SK-N-SH treated with all-trans-retinoic acid at 6 μM for 48 hours (cell line): ENCODE measurements at regions not wholly inside any gene's neighbourhood (a gene's known extent, or its start where the extent isn't known, plus 50 kb on each side); places are given as distances from the start of the nearest gene placed in this dataset.

Experiments
- ATAC-seq: fragments of 200-7000 bp; cut with Tn5 transposase; 3 replicates; pipeline ENCODE4 v1.9.1; 2020; ENCODE audit warnings: mild to moderate bottlenecking, moderate library complexity
- ESRRG ChIP-seq: fragments of 250-450 bp; sonication (Bioruptor Pico); IDR thresholded peaks from 2 replicates; pipeline ENCODE4 v1.6.1; 2021; ENCODE audit warnings: mild to moderate bottlenecking
- GLIS3 ChIP-seq: fragments of 250-450 bp; sonication (Bioruptor Pico); IDR thresholded peaks from 2 replicates; pipeline ENCODE4 v1.5.0; 2020; ENCODE audit warnings: mild to moderate bottlenecking, moderate library complexity
- ISL1 ChIP-seq: fragments of 250-450 bp; sonication (Bioruptor Pico); IDR thresholded peaks from 2 replicates; pipeline ENCODE4 v2.1.2; 2022; ENCODE audit warnings: mild to moderate bottlenecking, moderate library complexity
- OSR1 ChIP-seq: fragments of 250-450 bp; sonication (Bioruptor Pico); IDR thresholded peaks from 2 replicates; pipeline ENCODE4 v1.8.0; 2022; ENCODE audit warnings: moderate library complexity, mild to moderate bottlenecking, inconsistent platforms
- PPARA ChIP-seq: fragments of 250-450 bp; sonication (Bioruptor Pico); IDR thresholded peaks from 2 replicates; pipeline ENCODE4 v1.5.0; 2020; ENCODE audit warnings: mild to moderate bottlenecking, borderline replicate concordance
- RARB ChIP-seq: fragments of 250-450 bp; sonication (Bioruptor Pico); IDR thresholded peaks from 2 replicates; pipeline ENCODE4 v1.8.0; 2021; ENCODE audit warnings: mild to moderate bottlenecking, moderate library complexity
- SNAI2 ChIP-seq: fragments of 250-450 bp; sonication (Bioruptor Pico); IDR thresholded peaks from 2 replicates; pipeline ENCODE4 v1.5.0; 2020; ENCODE audit warnings: mild to moderate bottlenecking, moderate library complexity
- TCF4 ChIP-seq: fragments of 250-450 bp; sonication (Bioruptor Pico); IDR thresholded peaks from 2 replicates; pipeline ENCODE4 v1.8.0; 2021; ENCODE audit warnings: mild to moderate bottlenecking, moderate library complexity, borderline replicate concordance
- TOX ChIP-seq: fragments of 250-450 bp; sonication (Bioruptor Pico); IDR thresholded peaks from 2 replicates; pipeline ENCODE4 v1.8.0; 2021; ENCODE audit warnings: mild to moderate bottlenecking, moderate library complexity, borderline replicate concordance
- ZFP3 ChIP-seq: fragments of 250-450 bp; sonication (Bioruptor Pico); IDR thresholded peaks from 2 replicates; pipeline ENCODE4 v1.5.0; 2020; ENCODE audit warnings: mild to moderate bottlenecking, moderate library complexity
- ZFP30 ChIP-seq: fragments of 450-650 bp; formaldehyde crosslinking; IDR thresholded peaks from 2 replicates; pipeline ENCODE4 v1.5.0; 2022; ENCODE audit warnings: mild to moderate bottlenecking, moderate library complexity
- ZNF565 ChIP-seq: fragments of 450-650 bp; formaldehyde crosslinking; conservative IDR thresholded peaks from 2 replicates; pipeline ENCODE4 v1.5.0; 2020; ENCODE audit warnings: low read depth, mild to moderate bottlenecking, moderate library complexity
- ZNF70 ChIP-seq: fragments of 450-650 bp; formaldehyde crosslinking; IDR thresholded peaks from 2 replicates; pipeline ENCODE4 v1.5.0; 2020; ENCODE audit warnings: mild to moderate bottlenecking, moderate library complexity
- ZNF8 ChIP-seq: fragments of 450-650 bp; formaldehyde crosslinking; IDR thresholded peaks from 2 replicates; pipeline ENCODE4 v1.5.0; 2020; ENCODE audit warnings: mild to moderate bottlenecking, moderate library complexity
- TF ChIP-seq, protein P1 (sequence below): fragments of 250-450 bp; sonication (Bioruptor Pico); IDR thresholded peaks from 2 replicates; pipeline ENCODE4 v1.5.1; 2021; ENCODE audit warnings: mild to moderate bottlenecking, moderate library complexity
- TF ChIP-seq, protein P2 (sequence below): fragments of 250-450 bp; sonication (Bioruptor Pico); IDR thresholded peaks from 2 replicates; pipeline ENCODE4 v1.8.0; 2020; ENCODE audit warnings: mild to moderate bottlenecking, moderate library complexity, borderline replicate concordance
- TF ChIP-seq, protein P3 (sequence below): fragments of 250-450 bp; sonication (Bioruptor Pico); IDR thresholded peaks from 2 replicates; pipeline ENCODE4 v1.8.0; 2021; ENCODE audit warnings: low read depth, mild to moderate bottlenecking, moderate library complexity, borderline replicate concordance
- TF ChIP-seq, protein P4 (sequence below): fragments of 250-450 bp; sonication (Bioruptor Pico); IDR thresholded peaks from 2 replicates; pipeline ENCODE4 v1.5.1; 2020; ENCODE audit warnings: low read depth, mild to moderate bottlenecking, moderate library complexity

DNA sequence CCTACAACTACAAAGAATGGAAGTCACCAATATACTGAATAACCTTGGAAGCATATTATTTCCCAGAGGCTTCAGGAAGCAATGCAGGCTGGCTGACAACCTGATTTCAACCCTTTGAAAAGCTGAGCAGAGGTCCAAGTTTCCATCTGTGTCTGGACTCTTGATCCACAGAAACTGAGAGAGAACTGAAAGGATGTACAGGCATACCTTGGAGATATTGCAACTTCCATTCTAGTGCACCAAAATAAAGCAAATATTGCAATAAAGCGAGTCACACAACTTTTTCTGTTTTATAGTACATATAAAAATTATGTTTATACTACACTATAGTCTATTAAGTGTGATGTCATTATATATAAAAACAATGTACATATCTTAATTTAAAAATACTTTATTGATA lies 85.3 kb downstream of the TYW3 start:
- ATAC-seq = no peak

DNA sequence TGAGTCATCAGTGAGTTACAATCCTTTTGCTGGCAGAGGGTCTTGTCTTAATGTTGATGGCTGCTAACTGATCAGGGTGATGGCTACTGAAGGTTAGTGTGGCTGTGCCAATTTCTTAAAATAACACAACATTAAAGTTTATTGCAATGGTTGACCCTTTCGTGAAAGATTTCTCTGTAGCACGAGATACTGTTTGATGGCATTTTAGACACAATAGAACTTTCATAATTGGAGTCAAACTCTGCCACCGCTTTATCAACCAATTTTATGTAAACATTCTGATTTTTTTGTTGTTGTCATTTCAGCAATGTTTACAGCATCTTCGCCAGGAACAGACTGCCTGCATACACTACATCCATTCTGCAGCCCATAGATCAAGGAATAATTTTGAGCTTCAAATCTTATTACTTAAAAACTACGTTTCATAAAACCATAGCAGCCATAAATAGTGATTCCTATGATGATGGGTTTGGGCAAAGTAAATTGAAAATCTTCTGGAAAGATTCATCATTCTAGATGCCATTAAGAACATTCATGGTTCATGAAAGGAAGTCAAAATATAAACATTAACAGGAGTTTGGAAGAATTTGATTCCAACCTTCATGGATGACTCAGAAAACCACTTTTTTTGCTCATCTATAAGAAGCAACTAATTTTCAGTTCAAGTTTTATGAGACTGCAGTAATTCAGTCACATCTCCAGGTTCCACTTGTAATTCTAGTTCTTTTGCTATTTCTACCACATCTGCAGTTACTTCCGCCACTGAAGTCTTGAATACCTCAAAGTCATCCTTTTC lies 85.9 kb downstream of the TYW3 start:
- TF ChIP-seq ZFP3 (CRISPR knock-in tag) (no peak), RARB (CRISPR knock-in tag) (no peak), ZFP30 (CRISPR knock-in tag) (no peak)
- no peak for ATAC-seq

More for the DNA sequence above, 85.3 kb downstream of the TYW3 start:
- TF ChIP-seq ISL1 (CRISPR knock-in tag) (no peak), TCF4 (CRISPR knock-in tag) (no peak), ZNF565 (CRISPR knock-in tag) (no peak)
- TF ChIP-seq, protein P1, sequence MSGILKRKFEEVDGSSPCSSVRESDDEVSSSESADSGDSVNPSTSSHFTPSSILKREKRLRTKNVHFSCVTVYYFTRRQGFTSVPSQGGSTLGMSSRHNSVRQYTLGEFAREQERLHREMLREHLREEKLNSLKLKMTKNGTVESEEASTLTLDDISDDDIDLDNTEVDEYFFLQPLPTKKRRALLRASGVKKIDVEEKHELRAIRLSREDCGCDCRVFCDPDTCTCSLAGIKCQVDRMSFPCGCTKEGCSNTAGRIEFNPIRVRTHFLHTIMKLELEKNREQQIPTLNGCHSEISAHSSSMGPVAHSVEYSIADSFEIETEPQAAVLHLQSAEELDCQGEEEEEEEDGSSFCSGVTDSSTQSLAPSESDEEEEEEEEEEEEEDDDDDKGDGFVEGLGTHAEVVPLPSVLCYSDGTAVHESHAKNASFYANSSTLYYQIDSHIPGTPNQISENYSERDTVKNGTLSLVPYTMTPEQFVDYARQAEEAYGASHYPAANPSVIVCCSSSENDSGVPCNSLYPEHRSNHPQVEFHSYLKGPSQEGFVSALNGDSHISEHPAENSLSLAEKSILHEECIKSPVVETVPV (CRISPR knock-in tag) = no peak

DNA sequence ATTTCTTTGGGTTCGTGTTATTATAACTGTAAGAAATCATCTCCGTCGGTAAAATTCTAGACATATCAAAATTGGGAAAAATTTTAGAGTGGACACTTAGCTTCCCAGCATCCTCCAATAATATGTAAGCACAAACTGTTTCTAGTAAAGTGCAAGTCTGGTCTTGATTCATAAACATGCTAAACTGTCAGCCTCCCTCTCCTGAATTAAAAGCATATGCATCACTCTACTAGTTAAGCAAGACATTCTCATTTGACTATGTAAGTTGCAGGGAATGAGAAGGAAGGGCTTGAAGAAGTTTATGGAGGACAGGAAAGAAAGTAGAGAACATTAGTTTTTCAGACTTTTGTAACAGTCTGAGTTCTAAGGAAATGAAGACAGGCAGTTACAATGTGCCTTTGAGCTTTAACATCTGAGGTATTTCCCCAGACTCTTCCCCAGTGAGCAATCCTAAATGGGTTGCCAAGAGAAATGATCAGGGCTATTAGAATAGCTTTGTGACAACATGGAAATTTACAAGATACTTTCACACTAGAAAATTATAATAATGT lies 90.0 kb downstream of the TYW3 start:
- ATAC-seq = no peak
- TF ChIP-seq TOX (CRISPR knock-in tag) (no peak), ZFP3 (CRISPR knock-in tag) (no peak)
- TF ChIP-seq, protein P2, sequence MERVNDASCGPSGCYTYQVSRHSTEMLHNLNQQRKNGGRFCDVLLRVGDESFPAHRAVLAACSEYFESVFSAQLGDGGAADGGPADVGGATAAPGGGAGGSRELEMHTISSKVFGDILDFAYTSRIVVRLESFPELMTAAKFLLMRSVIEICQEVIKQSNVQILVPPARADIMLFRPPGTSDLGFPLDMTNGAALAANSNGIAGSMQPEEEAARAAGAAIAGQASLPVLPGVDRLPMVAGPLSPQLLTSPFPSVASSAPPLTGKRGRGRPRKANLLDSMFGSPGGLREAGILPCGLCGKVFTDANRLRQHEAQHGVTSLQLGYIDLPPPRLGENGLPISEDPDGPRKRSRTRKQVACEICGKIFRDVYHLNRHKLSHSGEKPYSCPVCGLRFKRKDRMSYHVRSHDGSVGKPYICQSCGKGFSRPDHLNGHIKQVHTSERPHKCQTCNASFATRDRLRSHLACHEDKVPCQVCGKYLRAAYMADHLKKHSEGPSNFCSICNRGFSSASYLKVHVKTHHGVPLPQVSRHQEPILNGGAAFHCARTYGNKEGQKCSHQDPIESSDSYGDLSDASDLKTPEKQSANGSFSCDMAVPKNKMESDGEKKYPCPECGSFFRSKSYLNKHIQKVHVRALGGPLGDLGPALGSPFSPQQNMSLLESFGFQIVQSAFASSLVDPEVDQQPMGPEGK = no peak

DNA sequence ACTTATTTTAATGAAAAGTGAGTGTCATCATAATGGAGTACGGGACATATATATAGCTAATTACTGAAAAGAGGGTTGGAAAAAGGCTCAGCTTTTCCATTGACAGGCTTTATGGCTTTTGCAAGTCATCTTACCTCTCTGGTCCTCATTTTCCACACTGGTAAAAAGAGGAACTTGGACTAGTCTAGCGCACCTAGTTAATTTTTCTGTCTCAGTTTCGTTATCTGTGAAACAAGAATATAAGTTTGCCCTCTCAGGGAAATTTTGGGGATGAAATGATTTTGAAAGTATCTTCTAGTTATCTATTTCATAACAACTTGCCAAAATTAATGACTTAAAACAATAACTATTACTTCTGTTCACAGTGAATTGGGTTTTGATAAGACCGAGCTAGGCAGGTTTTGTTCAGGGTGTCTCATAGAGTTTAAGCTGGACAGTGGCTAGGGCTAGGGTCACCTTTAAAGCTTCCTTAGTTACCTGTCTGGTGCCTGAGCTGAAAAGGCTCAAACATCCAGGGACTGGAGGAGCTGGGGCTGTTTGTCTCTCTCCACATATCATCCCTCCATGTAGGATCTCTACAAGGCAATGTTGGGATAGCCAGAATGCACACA lies 91.7 kb downstream of the TYW3 start:
- no peak for ATAC-seq
- TF ChIP-seq, protein P3, sequence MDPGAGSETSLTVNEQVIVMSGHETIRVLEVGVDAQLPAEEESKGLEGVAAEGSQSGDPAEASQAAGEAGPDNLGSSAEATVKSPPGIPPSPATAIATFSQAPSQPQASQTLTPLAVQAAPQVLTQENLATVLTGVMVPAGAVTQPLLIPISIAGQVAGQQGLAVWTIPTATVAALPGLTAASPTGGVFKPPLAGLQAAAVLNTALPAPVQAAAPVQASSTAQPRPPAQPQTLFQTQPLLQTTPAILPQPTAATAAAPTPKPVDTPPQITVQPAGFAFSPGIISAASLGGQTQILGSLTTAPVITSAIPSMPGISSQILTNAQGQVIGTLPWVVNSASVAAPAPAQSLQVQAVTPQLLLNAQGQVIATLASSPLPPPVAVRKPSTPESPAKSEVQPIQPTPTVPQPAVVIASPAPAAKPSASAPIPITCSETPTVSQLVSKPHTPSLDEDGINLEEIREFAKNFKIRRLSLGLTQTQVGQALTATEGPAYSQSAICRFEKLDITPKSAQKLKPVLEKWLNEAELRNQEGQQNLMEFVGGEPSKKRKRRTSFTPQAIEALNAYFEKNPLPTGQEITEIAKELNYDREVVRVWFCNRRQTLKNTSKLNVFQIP (CRISPR knock-in tag) = no peak
- TF ChIP-seq GLIS3 (CRISPR knock-in tag) = no peak
- no peak for TF ChIP-seq ISL1 (CRISPR knock-in tag)
- no peak for TF ChIP-seq ESRRG (CRISPR knock-in tag)
- no peak for TF ChIP-seq ZFP3 (CRISPR knock-in tag)
- no peak for TF ChIP-seq ZNF70 (CRISPR knock-in tag)
- TF ChIP-seq ZNF565 (CRISPR knock-in tag) = no peak
- TF ChIP-seq ZNF8 = no peak
- no peak for TF ChIP-seq OSR1 (CRISPR knock-in tag)
- no peak for TF ChIP-seq SNAI2 (CRISPR knock-in tag)
- TF ChIP-seq, protein P2 = no peak
- TF ChIP-seq, protein P4, sequence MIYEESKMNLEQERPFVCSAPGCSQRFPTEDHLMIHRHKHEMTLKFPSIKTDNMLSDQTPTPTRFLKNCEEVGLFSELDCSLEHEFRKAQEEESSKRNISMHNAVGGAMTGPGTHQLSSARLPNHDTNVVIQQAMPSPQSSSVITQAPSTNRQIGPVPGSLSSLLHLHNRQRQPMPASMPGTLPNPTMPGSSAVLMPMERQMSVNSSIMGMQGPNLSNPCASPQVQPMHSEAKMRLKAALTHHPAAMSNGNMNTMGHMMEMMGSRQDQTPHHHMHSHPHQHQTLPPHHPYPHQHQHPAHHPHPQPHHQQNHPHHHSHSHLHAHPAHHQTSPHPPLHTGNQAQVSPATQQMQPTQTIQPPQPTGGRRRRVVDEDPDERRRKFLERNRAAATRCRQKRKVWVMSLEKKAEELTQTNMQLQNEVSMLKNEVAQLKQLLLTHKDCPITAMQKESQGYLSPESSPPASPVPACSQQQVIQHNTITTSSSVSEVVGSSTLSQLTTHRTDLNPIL = no peak

DNA sequence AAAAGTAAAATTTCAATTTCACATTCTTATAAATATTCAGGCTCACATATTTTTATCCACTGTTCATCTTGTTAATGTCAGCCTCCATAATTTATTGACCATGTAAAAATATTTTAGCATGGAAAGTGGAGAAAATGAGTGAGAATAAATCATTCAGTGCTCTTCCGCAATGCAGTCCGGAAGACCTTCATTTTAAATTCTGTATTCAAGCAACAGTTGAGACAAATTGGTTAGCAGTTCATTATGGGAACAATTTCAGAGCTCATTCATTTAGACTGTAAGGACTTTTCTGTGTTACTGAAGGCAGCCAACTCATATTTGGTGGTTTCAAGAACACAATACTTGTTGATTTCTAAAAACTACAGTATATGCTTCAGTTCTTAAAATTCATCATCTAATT lies 97.8 kb downstream of the TYW3 start:
- no peak for ATAC-seq
- TF ChIP-seq ZNF565 (CRISPR knock-in tag) = no peak
- TF ChIP-seq ZNF8 = no peak
- TF ChIP-seq ZNF70 (CRISPR knock-in tag) = no peak
- no peak for TF ChIP-seq ISL1 (CRISPR knock-in tag)
- TF ChIP-seq ESRRG (CRISPR knock-in tag) = no peak
- TF ChIP-seq GLIS3 (CRISPR knock-in tag) = no peak
- TF ChIP-seq, protein P4 = no peak
- no peak for TF ChIP-seq ZFP30 (CRISPR knock-in tag)
- TF ChIP-seq OSR1 (CRISPR knock-in tag) = no peak
- TF ChIP-seq, protein P3 (CRISPR knock-in tag) = no peak
- TF ChIP-seq PPARA (CRISPR knock-in tag) = no peak
